ENCODE measurements at regions not wholly inside any gene's neighbourhood (a gene's known extent, or its start where the extent isn't known, plus 50 kb on each side); places are given as distances from the start of the nearest gene placed in this dataset.

GRCh38 chr4:178309890-178310289 lies 867.7 kb upstream of the AGA start:
- no peak for DNase-seq

DNA sequence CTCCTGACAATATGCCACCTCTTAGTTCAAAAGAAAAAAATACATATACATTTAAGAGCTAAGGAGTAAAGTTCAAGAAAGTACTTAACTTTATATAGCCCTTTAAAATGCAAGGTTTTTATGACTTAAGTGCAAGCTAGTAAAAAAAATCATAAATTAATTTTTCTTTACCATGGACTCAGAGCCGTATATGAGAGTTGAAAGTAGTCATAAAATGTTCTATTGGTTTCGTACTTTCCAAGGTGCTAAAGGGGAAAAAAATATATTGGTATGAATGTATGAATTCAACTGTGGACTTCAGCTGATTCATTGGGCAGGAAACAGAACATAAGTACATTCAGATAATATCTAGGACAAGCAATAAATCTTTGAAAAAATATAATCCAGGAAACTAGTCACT lies 869.8 kb upstream of the AGA start:
- no peak for DNase-seq

- no peak for DNase-seq
Observed at GRCh38 chr4:178314287-178314686, 872.0 kb upstream of the AGA start.

GRCh38 chr4:178316211-178316610 lies 874.0 kb upstream of the AGA start:
- no peak for DNase-seq

DNA sequence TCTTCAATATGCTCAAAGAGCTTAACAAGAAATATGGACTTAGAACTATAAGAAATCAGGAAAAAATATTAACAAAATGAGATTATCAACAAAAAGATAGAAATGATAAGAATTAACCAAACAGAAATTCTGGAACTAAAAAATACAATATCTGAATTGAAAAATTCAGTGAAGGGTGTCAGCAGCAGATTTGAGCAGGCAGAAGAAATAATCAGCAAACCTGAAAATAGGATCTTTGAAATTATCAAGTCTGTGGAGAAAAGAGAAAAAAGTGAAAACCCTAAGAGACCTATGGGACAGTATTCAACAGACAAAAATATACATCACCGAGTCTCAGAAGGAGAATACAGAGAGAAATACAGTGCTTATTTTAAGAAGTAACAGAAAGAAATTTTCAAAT lies 877.8 kb upstream of the AGA start:
- no peak for DNase-seq

DNA sequence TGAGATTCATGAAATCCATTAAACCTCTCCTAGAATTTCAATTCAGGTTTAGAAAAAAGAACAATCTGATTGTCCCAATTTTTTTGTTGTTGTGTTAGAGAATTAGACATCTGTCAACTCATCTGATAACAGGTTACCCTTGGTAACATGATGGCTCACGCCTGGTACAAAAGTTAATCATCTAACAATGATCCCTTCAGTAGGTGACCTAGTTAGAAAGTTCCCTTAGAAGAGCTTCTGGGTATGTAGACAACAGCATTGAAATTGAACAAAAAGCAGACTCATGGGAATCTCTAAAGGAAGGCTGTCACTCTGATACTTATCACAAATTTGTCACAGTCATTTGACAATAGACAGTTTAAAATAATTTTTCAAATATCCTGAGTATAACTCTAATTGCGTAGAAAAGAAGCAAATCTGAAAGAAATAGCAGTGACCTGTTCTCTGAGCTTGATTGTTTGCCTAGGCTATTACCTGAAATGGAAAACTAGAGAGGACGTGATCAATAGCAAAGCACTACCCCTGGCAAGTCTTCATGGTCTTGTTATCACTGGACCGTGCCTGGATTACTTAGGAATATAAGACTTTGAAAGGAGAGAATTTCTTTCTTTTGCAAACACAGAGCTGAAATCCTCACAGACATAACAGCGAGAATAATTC lies 880.4 kb upstream of the AGA start:
- no peak for DNase-seq

DNA sequence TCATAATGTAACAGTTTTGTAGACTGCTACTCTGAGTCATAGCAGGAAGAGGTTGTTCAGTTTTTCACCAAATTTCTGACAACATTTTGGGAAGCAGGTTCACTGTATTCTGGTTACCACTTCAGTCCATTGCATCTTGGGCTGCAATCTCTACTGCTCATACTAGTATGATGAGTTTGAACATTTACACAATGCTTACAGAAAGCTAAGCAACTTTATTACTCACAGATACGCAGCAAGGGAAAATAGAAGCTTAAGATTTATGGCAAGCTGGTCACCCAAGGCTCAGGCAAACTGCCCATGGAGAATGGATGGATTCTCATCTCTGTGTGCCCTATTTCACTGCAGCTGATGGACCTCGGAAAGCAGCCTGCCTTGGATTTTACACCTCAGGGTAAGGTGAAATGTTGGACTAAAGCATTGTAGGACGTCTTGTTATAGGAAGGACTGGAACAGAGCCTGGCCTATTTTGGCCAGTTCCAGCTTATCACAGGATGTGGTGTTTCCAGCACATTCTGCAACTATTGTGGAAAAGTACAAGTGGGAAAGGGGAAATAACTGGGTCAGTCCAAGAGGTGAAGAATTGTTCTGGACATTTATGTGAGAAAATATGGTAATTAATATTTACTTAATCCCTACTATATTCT lies 887.1 kb upstream of the AGA start:
- DNase-seq, result no peak

- no peak for DNase-seq
Observed at GRCh38 chr4:178333355-178333754, 891.1 kb upstream of the AGA start.

- no peak for DNase-seq
Observed at GRCh38 chr4:178339769-178340168, 897.5 kb upstream of the AGA start.

GRCh38 chr4:178340468-178340867 lies 898.2 kb upstream of the AGA start:
- no peak for DNase-seq

GRCh38 chr4:178344096-178344495 lies 901.9 kb upstream of the AGA start:
- DNase-seq, result no peak

DNA sequence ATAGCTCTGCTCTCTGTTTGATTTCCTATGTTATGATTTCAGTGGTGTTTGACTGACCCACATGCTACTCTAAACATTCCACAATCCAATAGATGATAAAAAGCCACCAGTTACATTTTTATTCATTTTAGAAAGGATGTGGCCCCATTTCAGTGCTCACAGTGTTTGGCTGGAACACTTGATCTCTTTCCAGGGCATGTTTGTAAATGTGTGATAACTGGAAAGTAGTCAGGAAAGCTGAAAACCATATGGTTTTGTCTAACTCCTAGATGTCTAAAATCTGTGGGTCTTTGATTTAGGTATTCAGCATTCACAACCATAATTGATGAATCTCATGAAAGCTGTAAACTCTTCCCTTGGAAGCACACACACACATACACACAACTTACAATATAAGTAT lies 904.9 kb upstream of the AGA start:
- no peak for DNase-seq

DNA sequence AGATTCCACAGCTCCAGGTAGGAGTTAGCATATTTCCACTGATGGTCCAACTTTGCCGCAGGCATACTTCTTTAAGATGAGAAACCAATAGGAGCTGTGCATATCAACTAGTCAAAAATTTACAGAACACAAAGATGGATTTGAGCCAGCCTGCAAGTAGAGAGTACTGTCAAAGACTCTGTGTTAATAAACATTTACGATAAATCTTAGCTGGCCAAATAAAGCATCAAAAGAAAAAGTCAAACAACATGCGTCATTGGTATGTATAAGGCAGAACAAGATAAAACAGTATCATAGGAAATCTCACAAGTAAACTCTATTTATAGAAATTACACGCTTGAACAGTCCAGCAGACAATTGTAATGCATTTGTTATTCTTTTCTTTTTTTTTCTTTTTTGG lies 907.4 kb upstream of the AGA start:
- no peak for DNase-seq

GRCh38 chr4:178351185-178351584 lies 908.9 kb upstream of the AGA start:
- no peak for DNase-seq

- DNase-seq, result no peak
Observed at GRCh38 chr4:178356725-178357124, 914.5 kb upstream of the AGA start.

- no peak for DNase-seq
Observed at GRCh38 chr4:178385481-178385880, 943.2 kb upstream of the AGA start.

DNA sequence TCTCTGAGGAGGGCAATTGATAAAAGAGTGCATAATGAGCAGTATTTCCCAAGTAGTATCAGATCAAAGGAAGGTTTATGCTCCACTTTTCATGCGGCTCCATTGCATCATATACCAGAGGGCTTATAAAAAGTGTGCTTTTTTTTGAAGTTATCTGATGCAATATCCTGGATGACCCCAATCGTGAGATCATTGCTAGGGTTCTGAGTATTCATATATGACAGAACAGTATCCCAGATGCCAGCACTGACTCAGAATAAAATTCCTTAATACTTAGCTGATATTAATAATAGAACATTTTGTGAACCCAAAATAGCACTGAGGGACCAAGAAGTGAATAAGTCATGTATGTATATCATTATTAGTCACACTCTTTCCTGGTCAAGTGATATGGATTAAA lies 945.5 kb upstream of the AGA start:
- DNase-seq, result no peak

DNA sequence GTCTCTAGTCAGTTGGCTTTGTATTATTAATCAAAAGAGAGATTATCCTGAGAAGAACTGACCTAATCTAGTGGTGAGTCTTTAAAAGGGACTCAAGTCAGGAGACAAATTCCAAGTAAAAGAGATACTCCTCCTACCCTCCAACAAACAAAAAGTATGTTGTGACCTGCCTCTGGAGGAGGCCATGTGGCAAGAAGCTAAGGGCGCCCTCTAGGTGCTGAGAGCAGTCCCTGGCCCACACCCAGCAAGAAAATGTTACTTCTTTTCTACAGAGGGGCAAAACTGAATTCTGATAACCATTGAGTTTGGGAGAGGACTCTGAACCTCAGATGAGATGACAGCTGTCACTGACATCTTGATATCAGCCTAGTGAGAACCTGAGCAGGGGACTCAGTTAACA lies 953.6 kb upstream of the AGA start:
- no peak for DNase-seq

DNA sequence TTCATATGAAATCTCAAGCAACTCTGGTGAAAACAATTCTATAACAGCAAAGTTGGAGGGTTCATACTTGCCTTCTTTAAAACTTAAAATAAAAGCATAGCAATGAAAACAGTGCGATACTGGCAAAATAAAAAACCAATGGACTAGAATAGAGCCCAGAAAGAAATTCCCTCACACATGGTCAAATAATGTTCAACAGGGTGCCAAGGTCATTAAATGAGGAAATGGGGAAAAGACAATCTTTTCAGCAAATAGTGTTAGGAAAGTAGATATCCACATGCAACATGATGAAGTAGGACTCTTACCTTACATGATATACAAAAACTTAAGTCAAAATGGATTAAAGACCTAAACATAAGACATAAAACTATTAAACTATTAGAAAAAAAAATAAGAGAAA lies 970.2 kb upstream of the AGA start:
- no peak for DNase-seq

- no peak for DNase-seq
Observed at GRCh38 chr4:178414042-178414441, 971.8 kb upstream of the AGA start.

DNA sequence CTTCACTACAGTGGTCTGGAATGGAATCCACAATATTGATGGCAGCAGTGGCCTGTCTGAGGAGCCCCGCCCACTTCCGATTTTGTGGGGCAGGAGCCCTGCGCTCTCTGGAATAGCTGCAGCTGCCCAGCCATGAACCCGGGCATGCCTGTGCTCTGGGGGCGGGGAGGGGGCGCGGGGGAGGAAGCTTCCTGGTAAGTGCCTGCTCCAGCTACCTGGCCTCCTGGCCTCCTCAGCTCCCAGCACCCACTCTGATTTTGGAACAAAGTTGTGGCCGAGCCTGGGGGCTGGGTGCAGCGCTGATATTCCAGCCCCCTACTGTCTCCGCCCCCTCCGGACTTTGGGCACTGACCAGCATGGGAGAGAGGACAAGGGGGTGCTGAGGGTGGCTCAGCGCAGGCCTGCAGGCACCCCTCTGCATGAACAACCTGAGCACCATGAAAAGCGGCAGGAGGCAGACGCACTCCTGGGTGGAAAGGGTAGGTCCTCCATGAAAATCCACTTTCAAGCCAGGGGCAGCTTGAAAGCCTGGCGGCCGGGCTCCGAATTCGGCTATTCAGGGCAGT lies 972.7 kb upstream of the AGA start:
- DNase-seq, result no peak

DNA sequence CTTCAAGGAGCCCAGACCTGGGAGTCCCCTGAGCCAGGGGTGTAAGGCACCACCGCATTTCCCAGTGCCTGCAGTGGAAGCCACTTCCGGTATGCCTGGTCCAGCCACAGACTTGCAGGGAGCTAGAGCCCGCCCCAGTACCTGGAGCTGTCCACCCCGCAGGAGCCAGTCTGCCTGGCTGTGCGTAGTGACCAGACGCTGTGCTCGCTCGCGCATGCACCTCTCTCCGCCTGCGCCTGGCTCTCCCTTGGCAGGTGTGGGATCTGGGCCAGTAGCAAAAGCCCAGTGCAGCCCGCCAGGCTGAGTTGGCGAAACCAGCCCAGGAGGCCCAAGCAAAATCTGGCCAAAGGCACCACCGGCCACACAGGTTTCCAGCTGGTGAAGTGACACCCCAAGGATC lies 973.7 kb upstream of the AGA start:
- no peak for DNase-seq

- DNase-seq, result no peak
Observed at GRCh38 chr4:178423366-178423765, 981.1 kb upstream of the AGA start.

GRCh38 chr4:178426871-178427270 lies 984.6 kb upstream of the AGA start:
- DNase-seq, result no peak

GRCh38 chr4:178427663-178428062 lies 985.4 kb upstream of the AGA start:
- no peak for DNase-seq
